ENCODE measurements at regions not wholly inside any gene's neighbourhood (a gene's known extent, or its start where the extent isn't known, plus 50 kb on each side); places are given as distances from the start of the nearest gene placed in this dataset.

- H3K4me1 ChIP-seq, result no peaks in the 10 kb centered on the region
- H3K27me3 ChIP-seq, result no peaks in the 10 kb centered on the region
- intact Hi-C loops (cut with DNase I; ENCODE audit: low total_unique reads), result no loop called here
- TF ChIP-seq POLR2AphosphoS5 (IDR thresholded peaks at IDR 0.05), result no peak
- TF ChIP-seq POLR2A (IDR thresholded peaks at IDR 0.05), result no peak
- TF ChIP-seq, protein P1, sequence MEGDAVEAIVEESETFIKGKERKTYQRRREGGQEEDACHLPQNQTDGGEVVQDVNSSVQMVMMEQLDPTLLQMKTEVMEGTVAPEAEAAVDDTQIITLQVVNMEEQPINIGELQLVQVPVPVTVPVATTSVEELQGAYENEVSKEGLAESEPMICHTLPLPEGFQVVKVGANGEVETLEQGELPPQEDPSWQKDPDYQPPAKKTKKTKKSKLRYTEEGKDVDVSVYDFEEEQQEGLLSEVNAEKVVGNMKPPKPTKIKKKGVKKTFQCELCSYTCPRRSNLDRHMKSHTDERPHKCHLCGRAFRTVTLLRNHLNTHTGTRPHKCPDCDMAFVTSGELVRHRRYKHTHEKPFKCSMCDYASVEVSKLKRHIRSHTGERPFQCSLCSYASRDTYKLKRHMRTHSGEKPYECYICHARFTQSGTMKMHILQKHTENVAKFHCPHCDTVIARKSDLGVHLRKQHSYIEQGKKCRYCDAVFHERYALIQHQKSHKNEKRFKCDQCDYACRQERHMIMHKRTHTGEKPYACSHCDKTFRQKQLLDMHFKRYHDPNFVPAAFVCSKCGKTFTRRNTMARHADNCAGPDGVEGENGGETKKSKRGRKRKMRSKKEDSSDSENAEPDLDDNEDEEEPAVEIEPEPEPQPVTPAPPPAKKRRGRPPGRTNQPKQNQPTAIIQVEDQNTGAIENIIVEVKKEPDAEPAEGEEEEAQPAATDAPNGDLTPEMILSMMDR (IDR thresholded peaks at IDR 0.05), result no peak
- no peak for DNase-seq (ENCODE audit: low spot score in 2 of 2)
- no peaks in the 10 kb centered on the region for H3K36me3 ChIP-seq
- no peak overlapping the region for H3K27ac ChIP-seq
- no peaks in the 10 kb centered on the region for H3K9me3 ChIP-seq
- H3K4me3 ChIP-seq, result no peak overlapping the region
These were observed 1086.7 kb downstream of the STIM2 start for GRCh38 chr4:27947302-27947701.

DNA sequence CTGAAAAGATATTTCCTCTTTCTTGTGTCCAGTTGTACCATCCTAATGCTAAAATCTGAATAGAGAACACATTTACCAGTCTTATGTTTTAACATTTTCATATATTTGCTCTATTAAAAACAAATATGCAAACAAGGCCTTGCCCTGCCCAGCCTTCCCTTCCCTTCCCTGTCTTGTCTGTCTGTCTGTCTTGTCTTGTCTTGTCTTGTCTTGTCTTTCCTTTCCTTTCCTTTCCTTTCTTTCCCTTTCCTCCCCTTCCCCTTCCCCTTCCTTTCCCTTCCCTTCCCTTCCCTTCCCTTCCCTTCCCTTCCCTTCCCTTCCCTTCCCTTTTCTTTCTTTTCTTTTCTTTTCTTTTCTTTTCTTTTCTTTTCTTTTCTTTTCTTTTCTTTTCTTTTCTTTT lies 1103.5 kb downstream of the STIM2 start:
- Histone ChIP-seq H3K9me3 (no peaks in the 10 kb centered on the region), H3K4me1 (no peaks in the 10 kb centered on the region), H3K27me3 (no peaks in the 10 kb centered on the region), H3K27ac (no peak overlapping the region), H3K36me3 (no peaks in the 10 kb centered on the region), H3K4me3 (no peak overlapping the region)
- intact Hi-C loops (cut with DNase I; ENCODE audit: low total_unique reads), result no loop called here
- TF ChIP-seq POLR2A (IDR thresholded peaks at IDR 0.05), result no peak
- TF ChIP-seq POLR2AphosphoS5 (IDR thresholded peaks at IDR 0.05), result no peak
- DNase-seq (ENCODE audit: low spot score in 2 of 2), result no peak

GRCh38 chr4:27966664-27967063 lies 1106.0 kb downstream of the STIM2 start:
- Histone ChIP-seq H3K9me3 (no peaks in the 10 kb centered on the region), H3K27me3 (no peaks in the 10 kb centered on the region), H3K27ac (no peak overlapping the region), H3K36me3 (no peaks in the 10 kb centered on the region), H3K4me1 (no peaks in the 10 kb centered on the region), H3K4me3 (no peak overlapping the region)
- intact Hi-C loops (cut with DNase I; ENCODE audit: low total_unique reads), result no loop called here
- TF ChIP-seq, protein P1 (IDR thresholded peaks at IDR 0.05), result no peak
- TF ChIP-seq POLR2AphosphoS5 (IDR thresholded peaks at IDR 0.05) (no peak), POLR2A (IDR thresholded peaks at IDR 0.05) (no peak)
- no peak for DNase-seq (ENCODE audit: low spot score in 2 of 2)

DNA sequence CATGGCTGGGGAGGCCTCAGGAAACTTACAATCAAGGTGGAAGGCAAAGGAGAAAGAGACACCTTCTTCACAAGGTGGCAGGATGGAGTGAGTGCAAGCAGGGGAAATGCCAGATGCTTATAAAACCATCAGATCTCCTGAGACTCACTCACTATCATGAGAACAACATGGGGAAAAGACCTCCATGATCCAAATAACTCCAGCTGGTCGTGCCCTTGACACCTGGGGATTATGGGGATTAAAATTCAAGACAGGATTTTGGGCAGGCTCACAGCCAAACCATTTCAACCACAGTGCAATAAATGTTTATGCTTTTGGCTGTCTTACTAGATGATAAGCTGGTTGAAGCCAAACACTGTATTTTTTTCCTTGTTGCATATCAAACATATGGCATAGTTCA lies 1112.4 kb downstream of the STIM2 start:
- TF ChIP-seq POLR2A (IDR thresholded peaks at IDR 0.05) (no peak), POLR2AphosphoS5 (IDR thresholded peaks at IDR 0.05) (no peak)
- TF ChIP-seq, protein P1 (IDR thresholded peaks at IDR 0.05), result no peak
- no peaks in the 10 kb centered on the region for H3K36me3 ChIP-seq
- H3K4me1 ChIP-seq, result no peaks in the 10 kb centered on the region
- H3K27me3 ChIP-seq, result no peaks in the 10 kb centered on the region
- H3K4me3 ChIP-seq, result no peak overlapping the region
- intact Hi-C loops (cut with DNase I; ENCODE audit: low total_unique reads), result no loop called here
- no peaks in the 10 kb centered on the region for H3K9me3 ChIP-seq
- no peak for DNase-seq (ENCODE audit: low spot score in 2 of 2)
- H3K27ac ChIP-seq, result no peak overlapping the region

- no peak overlapping the region for H3K27ac ChIP-seq
- no peaks in the 10 kb centered on the region for H3K9me3 ChIP-seq
- intact Hi-C loops (cut with DNase I; ENCODE audit: low total_unique reads), result no loop called here
These were observed 1113.1 kb downstream of the STIM2 start for GRCh38 chr4:27973700-27974099.

More at GRCh38 chr4:27973700-27974099, 1113.1 kb downstream of the STIM2 start:
- H3K36me3 ChIP-seq, result no peaks in the 10 kb centered on the region
- TF ChIP-seq, protein P1 (IDR thresholded peaks at IDR 0.05), result no peak
- TF ChIP-seq POLR2A (IDR thresholded peaks at IDR 0.05), result no peak
- TF ChIP-seq POLR2AphosphoS5 (IDR thresholded peaks at IDR 0.05), result no peak
- H3K4me1 ChIP-seq, result no peaks in the 10 kb centered on the region
- H3K4me3 ChIP-seq, result no peak overlapping the region
- DNase-seq (ENCODE audit: low spot score in 2 of 2), result no peak
- no peaks in the 10 kb centered on the region for H3K27me3 ChIP-seq
